ENCODE measurements at regions not wholly inside any gene's neighbourhood (a gene's known extent, or its start where the extent isn't known, plus 50 kb on each side); places are given as distances from the start of the nearest gene placed in this dataset.

DNA sequence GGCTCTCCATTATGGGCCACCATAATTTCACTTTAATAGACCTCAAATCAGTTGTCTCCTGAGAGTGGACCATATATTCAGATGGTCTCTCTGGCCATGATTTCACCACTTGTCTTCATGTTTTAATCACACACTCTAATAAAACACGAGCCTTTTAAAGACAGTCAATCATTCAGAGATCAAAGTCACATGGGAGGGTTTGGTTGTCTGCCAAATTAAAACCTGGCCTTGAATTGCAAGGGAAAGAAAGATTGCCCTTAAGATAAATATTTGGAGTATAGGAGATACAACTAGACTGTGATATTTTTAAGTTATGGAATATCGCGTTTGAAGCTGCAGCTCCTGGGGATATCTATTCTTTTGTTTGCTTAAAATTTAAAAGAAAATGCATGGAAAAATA lies 377.8 kb upstream of the DDX18 start:
- TF ChIP-seq, protein P1, sequence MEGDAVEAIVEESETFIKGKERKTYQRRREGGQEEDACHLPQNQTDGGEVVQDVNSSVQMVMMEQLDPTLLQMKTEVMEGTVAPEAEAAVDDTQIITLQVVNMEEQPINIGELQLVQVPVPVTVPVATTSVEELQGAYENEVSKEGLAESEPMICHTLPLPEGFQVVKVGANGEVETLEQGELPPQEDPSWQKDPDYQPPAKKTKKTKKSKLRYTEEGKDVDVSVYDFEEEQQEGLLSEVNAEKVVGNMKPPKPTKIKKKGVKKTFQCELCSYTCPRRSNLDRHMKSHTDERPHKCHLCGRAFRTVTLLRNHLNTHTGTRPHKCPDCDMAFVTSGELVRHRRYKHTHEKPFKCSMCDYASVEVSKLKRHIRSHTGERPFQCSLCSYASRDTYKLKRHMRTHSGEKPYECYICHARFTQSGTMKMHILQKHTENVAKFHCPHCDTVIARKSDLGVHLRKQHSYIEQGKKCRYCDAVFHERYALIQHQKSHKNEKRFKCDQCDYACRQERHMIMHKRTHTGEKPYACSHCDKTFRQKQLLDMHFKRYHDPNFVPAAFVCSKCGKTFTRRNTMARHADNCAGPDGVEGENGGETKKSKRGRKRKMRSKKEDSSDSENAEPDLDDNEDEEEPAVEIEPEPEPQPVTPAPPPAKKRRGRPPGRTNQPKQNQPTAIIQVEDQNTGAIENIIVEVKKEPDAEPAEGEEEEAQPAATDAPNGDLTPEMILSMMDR (IDR thresholded peaks at IDR 0.05 in 2 of 3, conservative IDR thresholded peaks at IDR 0.05 in 1 of 3; ENCODE audit: borderline replicate concordance in 1 of 3, insufficient read depth in 1 of 3, low read depth in 2 of 3, low read length in 2 of 3): no peak
- TF ChIP-seq YY1 (IDR thresholded peaks at IDR 0.05; ENCODE audit: extremely low read depth, insufficient replicate concordance, low read depth, low read length): no peak
- TF ChIP-seq RAD21 (IDR thresholded peaks at IDR 0.05; ENCODE audit: low read depth): no peak
- TF ChIP-seq, protein P2, sequence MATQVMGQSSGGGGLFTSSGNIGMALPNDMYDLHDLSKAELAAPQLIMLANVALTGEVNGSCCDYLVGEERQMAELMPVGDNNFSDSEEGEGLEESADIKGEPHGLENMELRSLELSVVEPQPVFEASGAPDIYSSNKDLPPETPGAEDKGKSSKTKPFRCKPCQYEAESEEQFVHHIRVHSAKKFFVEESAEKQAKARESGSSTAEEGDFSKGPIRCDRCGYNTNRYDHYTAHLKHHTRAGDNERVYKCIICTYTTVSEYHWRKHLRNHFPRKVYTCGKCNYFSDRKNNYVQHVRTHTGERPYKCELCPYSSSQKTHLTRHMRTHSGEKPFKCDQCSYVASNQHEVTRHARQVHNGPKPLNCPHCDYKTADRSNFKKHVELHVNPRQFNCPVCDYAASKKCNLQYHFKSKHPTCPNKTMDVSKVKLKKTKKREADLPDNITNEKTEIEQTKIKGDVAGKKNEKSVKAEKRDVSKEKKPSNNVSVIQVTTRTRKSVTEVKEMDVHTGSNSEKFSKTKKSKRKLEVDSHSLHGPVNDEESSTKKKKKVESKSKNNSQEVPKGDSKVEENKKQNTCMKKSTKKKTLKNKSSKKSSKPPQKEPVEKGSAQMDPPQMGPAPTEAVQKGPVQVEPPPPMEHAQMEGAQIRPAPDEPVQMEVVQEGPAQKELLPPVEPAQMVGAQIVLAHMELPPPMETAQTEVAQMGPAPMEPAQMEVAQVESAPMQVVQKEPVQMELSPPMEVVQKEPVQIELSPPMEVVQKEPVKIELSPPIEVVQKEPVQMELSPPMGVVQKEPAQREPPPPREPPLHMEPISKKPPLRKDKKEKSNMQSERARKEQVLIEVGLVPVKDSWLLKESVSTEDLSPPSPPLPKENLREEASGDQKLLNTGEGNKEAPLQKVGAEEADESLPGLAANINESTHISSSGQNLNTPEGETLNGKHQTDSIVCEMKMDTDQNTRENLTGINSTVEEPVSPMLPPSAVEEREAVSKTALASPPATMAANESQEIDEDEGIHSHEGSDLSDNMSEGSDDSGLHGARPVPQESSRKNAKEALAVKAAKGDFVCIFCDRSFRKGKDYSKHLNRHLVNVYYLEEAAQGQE (IDR thresholded peaks at IDR 0.05; ENCODE audit: low read depth): no peak
- no peak for TF ChIP-seq EZH2phosphoT487 (IDR thresholded peaks at IDR 0.05; ENCODE audit: borderline replicate concordance)
- TF ChIP-seq POLR2A (IDR thresholded peaks at IDR 0.05; ENCODE audit: borderline replicate concordance, extremely low read depth, insufficient read depth, insufficient read length): no peak
- no peak for TF ChIP-seq SRF (IDR thresholded peaks at IDR 0.05; ENCODE audit: low read depth)
- no peak for TF ChIP-seq EZH2 (IDR thresholded peaks at IDR 0.05)
- no peak for TF ChIP-seq ZFX (IDR thresholded peaks at IDR 0.05)
- no peak for TF ChIP-seq ZNF274 (IDR thresholded peaks at IDR 0.05; ENCODE audit: low read depth, low read length)
- no peak for TF ChIP-seq CEBPB (IDR thresholded peaks at IDR 0.05; ENCODE audit: low read depth)
- TF ChIP-seq, protein P3, sequence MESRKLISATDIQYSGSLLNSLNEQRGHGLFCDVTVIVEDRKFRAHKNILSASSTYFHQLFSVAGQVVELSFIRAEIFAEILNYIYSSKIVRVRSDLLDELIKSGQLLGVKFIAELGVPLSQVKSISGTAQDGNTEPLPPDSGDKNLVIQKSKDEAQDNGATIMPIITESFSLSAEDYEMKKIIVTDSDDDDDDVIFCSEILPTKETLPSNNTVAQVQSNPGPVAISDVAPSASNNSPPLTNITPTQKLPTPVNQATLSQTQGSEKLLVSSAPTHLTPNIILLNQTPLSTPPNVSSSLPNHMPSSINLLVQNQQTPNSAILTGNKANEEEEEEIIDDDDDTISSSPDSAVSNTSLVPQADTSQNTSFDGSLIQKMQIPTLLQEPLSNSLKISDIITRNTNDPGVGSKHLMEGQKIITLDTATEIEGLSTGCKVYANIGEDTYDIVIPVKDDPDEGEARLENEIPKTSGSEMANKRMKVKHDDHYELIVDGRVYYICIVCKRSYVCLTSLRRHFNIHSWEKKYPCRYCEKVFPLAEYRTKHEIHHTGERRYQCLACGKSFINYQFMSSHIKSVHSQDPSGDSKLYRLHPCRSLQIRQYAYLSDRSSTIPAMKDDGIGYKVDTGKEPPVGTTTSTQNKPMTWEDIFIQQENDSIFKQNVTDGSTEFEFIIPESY (IDR thresholded peaks at IDR 0.05; ENCODE audit: extremely low read depth, insufficient replicate concordance, low read length): no peak
